Panc1 (cell line): ENCODE measurements at regions not wholly inside any gene's neighbourhood (a gene's known extent, or its start where the extent isn't known, plus 50 kb on each side); places are given as distances from the start of the nearest gene placed in this dataset.

Source experiments
- ATAC-seq: fragments of 200-7000 bp; cut with Tn5 transposase; 2 replicates; pipeline ENCODE4 v1.9.1; 2020; ENCODE audit warnings: mild to moderate bottlenecking, moderate library complexity
- BruUV-seq: library from RNA; stranded (reverse); fragments of 400-500 nt; replicated peaks from 2 replicates; lab custom pipeline; 2021; lab: Mats Ljungman, UMichigan
- CTCF ChIA-PET: fragments of 300-600 bp; sonication (Branson Sonifier 250); formaldehyde crosslinking; loops from one replicate; lab custom pipeline; 2022; ENCODE audit warnings: antibody characterized with exemption; lab: Charles Lee
- POLR2A ChIA-PET: fragments of 300-600 bp; sonication (Branson Sonifier 250); formaldehyde crosslinking; loops from one replicate; lab custom pipeline; 2022; ENCODE audit warnings: antibody characterized with exemption; lab: Charles Lee
- DNase-seq: peaks from one replicate; pipeline ENCODE4 v3.0.0-alpha.2; 2010; ENCODE audit warnings: low read depth, low spot score
- H3K27ac ChIP-seq: 2 replicates; pipeline ENCODE4 v1.5.1; 2011; ENCODE audit warnings: mild to moderate bottlenecking, low read length, inconsistent platforms
- H3K27me3 ChIP-seq: fragments of 200-500 bp; sonication (Bioruptor generic); 2 replicates; pipeline ENCODE4 v1.6.0; 2014; ENCODE audit warnings: low read length, inconsistent platforms; ENCODE audit not compliant: control insufficient read depth, insufficient read depth
- H3K36me3 ChIP-seq: fragments of 200-500 bp; sonication (Bioruptor generic); 2 replicates; pipeline ENCODE4 v1.5.1; 2014; ENCODE audit warnings: inconsistent platforms, mild to moderate bottlenecking, low read length, moderate library complexity; ENCODE audit not compliant: control insufficient read depth, insufficient read depth
- H3K4me1 ChIP-seq: 2 replicates; pipeline ENCODE4 v1.5.1; 2011; ENCODE audit warnings: inconsistent platforms, mild to moderate bottlenecking, low read length, moderate library complexity; ENCODE audit not compliant: control insufficient read depth, insufficient read depth
- H3K4me3 ChIP-seq, 2 experiments: 2 replicates each; pipeline ENCODE4 v1.5.1; 2011 to 2012; ENCODE audit warnings: low read depth in 2 of 2, low read length in 2 of 2, mild to moderate bottlenecking in 2 of 2, inconsistent platforms in 1 of 2, moderate library complexity in 1 of 2
- H3K9me3 ChIP-seq: fragments of 200-500 bp; sonication (Bioruptor generic); 2 replicates; pipeline ENCODE4 v1.5.1; 2014; ENCODE audit warnings: low read depth, mild to moderate bottlenecking, inconsistent platforms, low read length, moderate library complexity; ENCODE audit not compliant: control insufficient read depth, insufficient read depth
- POLR2AphosphoS5 ChIP-seq: IDR thresholded peaks from 2 replicates; pipeline ENCODE4 v1.6.1; 2012; ENCODE audit warnings: mild to moderate bottlenecking, low read depth, low read length, moderate library complexity
- REST ChIP-seq, 2 experiments: IDR thresholded peaks; 2 replicates each; pipeline ENCODE4 v1.6.1; 2011 to 2012; ENCODE audit warnings: low read depth in 2 of 2, control low read depth in 1 of 2, low read length in 1 of 2, mild to moderate bottlenecking in 1 of 2, moderate library complexity in 1 of 2; ENCODE audit not compliant: insufficient read depth in 1 of 2
- SIN3A ChIP-seq: IDR thresholded peaks from 2 replicates; pipeline ENCODE4 v1.6.1; 2012; ENCODE audit warnings: low read depth, mild to moderate bottlenecking, low read length, moderate library complexity, borderline replicate concordance; ENCODE audit not compliant: insufficient read depth
- TCF7L2 ChIP-seq: IDR thresholded peaks from 2 replicates; pipeline ENCODE4 v1.6.1; 2011; ENCODE audit warnings: mild to moderate bottlenecking, low read depth, low read length, inconsistent platforms
- in situ Hi-C: cut with HindIII; loops from 2 replicates; pipeline ENCODE4 v1.10.0; 2016; ENCODE audit warnings: low sequenced_read_pairs, low pct_unique_long_range_greater_than_20kb
- intact Hi-C: fragments of 100-400 bp; cut with micrococcal nuclease; formaldehyde crosslinking; loops from one replicate; pipeline ENCODE4 v1.10.0; 2022; ENCODE audit not compliant: unreplicated experiment
- TF ChIP-seq, protein P1 (sequence below): fragments of 450-650 bp; IDR thresholded peaks from 2 replicates; pipeline ENCODE4 v1.5.1; 2017; ENCODE audit warnings: mild to moderate bottlenecking

GRCh38 chr10:20417791-20418190 is 479.3 kb downstream of the NEBL start:
- ATAC-seq (no peak), DNase-seq (no peak)
- intact Hi-C loops (no loop called here), in situ Hi-C loops (no loop called here)
- Histone ChIP-seq H3K4me1 (no peaks in the 10 kb centered on the region), H3K27ac (no peak overlapping the region), H3K9me3 (no peaks in the 10 kb centered on the region), H3K27me3 (no peaks in the 10 kb centered on the region), H3K4me3 (no peak overlapping the region), H3K36me3 (no peaks in the 10 kb centered on the region)
- BruUV-seq, result no TSS peak
- TF ChIP-seq, protein P1, sequence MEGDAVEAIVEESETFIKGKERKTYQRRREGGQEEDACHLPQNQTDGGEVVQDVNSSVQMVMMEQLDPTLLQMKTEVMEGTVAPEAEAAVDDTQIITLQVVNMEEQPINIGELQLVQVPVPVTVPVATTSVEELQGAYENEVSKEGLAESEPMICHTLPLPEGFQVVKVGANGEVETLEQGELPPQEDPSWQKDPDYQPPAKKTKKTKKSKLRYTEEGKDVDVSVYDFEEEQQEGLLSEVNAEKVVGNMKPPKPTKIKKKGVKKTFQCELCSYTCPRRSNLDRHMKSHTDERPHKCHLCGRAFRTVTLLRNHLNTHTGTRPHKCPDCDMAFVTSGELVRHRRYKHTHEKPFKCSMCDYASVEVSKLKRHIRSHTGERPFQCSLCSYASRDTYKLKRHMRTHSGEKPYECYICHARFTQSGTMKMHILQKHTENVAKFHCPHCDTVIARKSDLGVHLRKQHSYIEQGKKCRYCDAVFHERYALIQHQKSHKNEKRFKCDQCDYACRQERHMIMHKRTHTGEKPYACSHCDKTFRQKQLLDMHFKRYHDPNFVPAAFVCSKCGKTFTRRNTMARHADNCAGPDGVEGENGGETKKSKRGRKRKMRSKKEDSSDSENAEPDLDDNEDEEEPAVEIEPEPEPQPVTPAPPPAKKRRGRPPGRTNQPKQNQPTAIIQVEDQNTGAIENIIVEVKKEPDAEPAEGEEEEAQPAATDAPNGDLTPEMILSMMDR, result no peak
- no peak for TF ChIP-seq SIN3A
- no peak for TF ChIP-seq POLR2AphosphoS5
- TF ChIP-seq TCF7L2, result no peak
- TF ChIP-seq REST (IDR thresholded peaks at IDR 0.05; ENCODE audit: insufficient read depth in 1 of 2, low read depth in 2 of 2, low read length in 1 of 2), result no peak
- POLR2A ChIA-PET, result no interaction called here
- CTCF ChIA-PET, result no interaction called here

DNA sequence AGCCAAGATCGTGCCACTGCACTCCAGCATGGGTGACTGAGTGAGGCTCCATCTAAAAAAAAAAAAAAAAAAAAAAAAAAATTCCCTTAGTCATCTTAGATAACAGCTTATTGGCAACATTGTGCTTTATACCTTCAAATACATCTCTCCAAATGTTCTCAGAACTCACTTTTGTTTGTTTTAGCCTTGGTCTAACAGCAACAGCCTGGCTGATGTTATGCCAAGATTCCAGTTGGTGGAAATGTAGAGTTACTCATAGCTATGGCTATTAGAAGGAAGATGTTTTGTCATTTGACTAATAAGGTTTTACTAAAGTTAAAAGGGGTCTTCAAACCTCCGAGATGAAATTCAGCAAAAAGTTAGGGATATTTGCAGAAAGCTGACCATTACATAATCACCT is 481.4 kb downstream of the NEBL start:
- no TSS peak for BruUV-seq
- CTCF ChIA-PET, result no interaction called here

More for the DNA sequence above, 481.4 kb downstream of the NEBL start:
- Histone ChIP-seq H3K27me3 (no peaks in the 10 kb centered on the region), H3K4me1 (no peaks in the 10 kb centered on the region), H3K36me3 (no peaks in the 10 kb centered on the region), H3K9me3 (no peaks in the 10 kb centered on the region), H3K27ac (no peak overlapping the region), H3K4me3 (no peak overlapping the region)
- in situ Hi-C loops, result no loop called here
- DNase-seq (no peak), ATAC-seq (no peak)
- POLR2A ChIA-PET, result no interaction called here
- TF ChIP-seq POLR2AphosphoS5 (no peak), TCF7L2 (no peak), SIN3A (no peak), REST (IDR thresholded peaks at IDR 0.05; ENCODE audit: insufficient read depth in 1 of 2, low read depth in 2 of 2, low read length in 1 of 2) (no peak)
- TF ChIP-seq, protein P1, result no peak
- intact Hi-C loops, result no loop called here
